Retinal pigment epithelial cell (primary cell): ENCODE measurements at regions not wholly inside any gene's neighbourhood (a gene's known extent, or its start where the extent isn't known, plus 50 kb on each side); places are given as distances from the start of the nearest gene placed in this dataset.

Experiments used
- DNase-seq: peaks from one replicate; pipeline ENCODE4 v3.0.0-alpha.2; 2010; ENCODE audit warnings: low read depth
- H3K4me3 ChIP-seq: 2 replicates; pipeline ENCODE4 v1.5.1; 2011; ENCODE audit warnings: mild to moderate bottlenecking, low read length, control low read depth, moderate library complexity
- CTCF ChIP-seq: conservative IDR thresholded peaks from 2 replicates; pipeline ENCODE4 v1.5.1; 2011; ENCODE audit warnings: low read depth, low read length, control low read depth, inconsistent platforms

- no peak overlapping the region for H3K4me3 ChIP-seq
- TF ChIP-seq CTCF, result no peak
- no peak for DNase-seq
Measured at GRCh38 chr20:60690771-60691170, 561.3 kb upstream of the CDH4 start.

- no peak overlapping the region for H3K4me3 ChIP-seq
- no peak for TF ChIP-seq CTCF
- no peak for DNase-seq
Measured at GRCh38 chr20:60691966-60692615, 560.0 kb upstream of the CDH4 start.

GRCh38 chr20:60693496-60694133, 558.4 kb upstream of the CDH4 start:
- H3K4me3 ChIP-seq, result no peak overlapping the region

GRCh38 chr20:60694763-60695162, 557.3 kb upstream of the CDH4 start:
- DNase-seq, result no peak

More at GRCh38 chr20:60693496-60694133, 558.4 kb upstream of the CDH4 start:
- DNase-seq, result no peak
- no peak for TF ChIP-seq CTCF

GRCh38 chr20:60695226-60696000, 556.6 kb upstream of the CDH4 start:
- TF ChIP-seq CTCF, result no peak
- DNase-seq, result peak; percentile 84
- H3K4me3 ChIP-seq, result no peak overlapping the region

More at GRCh38 chr20:60694763-60695162, 557.3 kb upstream of the CDH4 start:
- no peak overlapping the region for H3K4me3 ChIP-seq
- TF ChIP-seq CTCF, result no peak

- TF ChIP-seq CTCF, result no peak
- H3K4me3 ChIP-seq, result no peak overlapping the region
- DNase-seq, result no peak
Measured at GRCh38 chr20:60697252-60697651, 554.8 kb upstream of the CDH4 start.

- no peak overlapping the region for H3K4me3 ChIP-seq
- no peak for TF ChIP-seq CTCF
- no peak for DNase-seq
Measured at GRCh38 chr20:60700728-60701127, 551.3 kb upstream of the CDH4 start.
